Kidney epithelial cell (primary cell): ENCODE measurements at regions not wholly inside any gene's neighbourhood (a gene's known extent, or its start where the extent isn't known, plus 50 kb on each side); places are given as distances from the start of the nearest gene placed in this dataset.
"Not testable (repeated sequence)": the region's sequence is repeated elsewhere in the genome, so short reads cannot be mapped to it uniquely, and the experiment has no call there.

Experiments used
- DNase-seq: peaks from one replicate; pipeline ENCODE4 v3.0.0-alpha.2; 2010; ENCODE audit warnings: low read depth
- H3K27me3 ChIP-seq: 2 replicates; pipeline ENCODE4 v1.6.0; 2011; ENCODE audit warnings: low read length; ENCODE audit not compliant: control insufficient read depth, insufficient read depth
- H3K36me3 ChIP-seq: 2 replicates; pipeline ENCODE4 v1.5.1; 2011; ENCODE audit warnings: low read length; ENCODE audit not compliant: control insufficient read depth, insufficient read depth
- H3K4me3 ChIP-seq: 2 replicates; pipeline ENCODE4 v1.5.1; 2011; ENCODE audit warnings: low read depth, mild to moderate bottlenecking, control low read depth, low read length
- TF ChIP-seq, protein P1 (sequence below): IDR thresholded peaks from 2 replicates; pipeline ENCODE4 v1.5.1; 2011; ENCODE audit warnings: mild to moderate bottlenecking, moderate library complexity, low read length, control low read depth, inconsistent platforms; ENCODE audit not compliant: insufficient read depth, poor library complexity, severe bottlenecking

DNA sequence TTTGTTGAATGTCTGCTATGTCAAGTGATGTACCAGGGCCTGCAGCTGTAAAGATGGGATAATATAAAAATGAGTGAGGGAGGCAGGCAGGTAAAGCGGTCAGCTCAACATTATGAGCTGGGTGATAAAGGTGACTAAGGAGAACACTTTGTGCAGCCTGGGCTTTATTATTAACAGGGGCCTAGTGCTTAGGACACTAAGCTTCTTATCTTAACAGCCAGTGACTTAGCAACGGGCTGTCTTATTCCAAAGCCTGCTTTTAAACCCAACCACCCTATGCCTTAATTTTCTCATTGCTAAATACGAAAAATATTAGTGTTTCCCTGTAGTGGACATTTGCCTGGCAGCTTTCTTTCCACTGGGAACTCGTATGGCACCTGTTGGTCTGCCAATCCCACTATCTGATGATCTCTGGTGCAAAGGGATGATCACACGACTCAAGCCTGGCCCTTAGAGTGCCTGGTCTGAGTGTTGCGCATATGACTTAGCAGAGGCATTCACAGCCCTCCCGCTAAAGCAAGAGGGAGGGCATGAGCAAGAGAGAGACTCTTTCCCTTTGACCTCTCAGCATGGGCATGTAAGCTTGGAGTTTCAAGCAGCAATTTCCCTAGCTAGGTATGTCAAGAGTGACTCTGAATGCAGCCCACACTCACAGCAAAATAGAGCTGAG, 98.6 kb upstream of the PAPPA2 start:
- Histone ChIP-seq H3K4me3 (no peak overlapping the region), H3K27me3 (no peaks in the 10 kb centered on the region), H3K36me3 (no peaks in the 10 kb centered on the region)
- TF ChIP-seq, protein P1, sequence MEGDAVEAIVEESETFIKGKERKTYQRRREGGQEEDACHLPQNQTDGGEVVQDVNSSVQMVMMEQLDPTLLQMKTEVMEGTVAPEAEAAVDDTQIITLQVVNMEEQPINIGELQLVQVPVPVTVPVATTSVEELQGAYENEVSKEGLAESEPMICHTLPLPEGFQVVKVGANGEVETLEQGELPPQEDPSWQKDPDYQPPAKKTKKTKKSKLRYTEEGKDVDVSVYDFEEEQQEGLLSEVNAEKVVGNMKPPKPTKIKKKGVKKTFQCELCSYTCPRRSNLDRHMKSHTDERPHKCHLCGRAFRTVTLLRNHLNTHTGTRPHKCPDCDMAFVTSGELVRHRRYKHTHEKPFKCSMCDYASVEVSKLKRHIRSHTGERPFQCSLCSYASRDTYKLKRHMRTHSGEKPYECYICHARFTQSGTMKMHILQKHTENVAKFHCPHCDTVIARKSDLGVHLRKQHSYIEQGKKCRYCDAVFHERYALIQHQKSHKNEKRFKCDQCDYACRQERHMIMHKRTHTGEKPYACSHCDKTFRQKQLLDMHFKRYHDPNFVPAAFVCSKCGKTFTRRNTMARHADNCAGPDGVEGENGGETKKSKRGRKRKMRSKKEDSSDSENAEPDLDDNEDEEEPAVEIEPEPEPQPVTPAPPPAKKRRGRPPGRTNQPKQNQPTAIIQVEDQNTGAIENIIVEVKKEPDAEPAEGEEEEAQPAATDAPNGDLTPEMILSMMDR: no peak
- no peak for DNase-seq

DNA sequence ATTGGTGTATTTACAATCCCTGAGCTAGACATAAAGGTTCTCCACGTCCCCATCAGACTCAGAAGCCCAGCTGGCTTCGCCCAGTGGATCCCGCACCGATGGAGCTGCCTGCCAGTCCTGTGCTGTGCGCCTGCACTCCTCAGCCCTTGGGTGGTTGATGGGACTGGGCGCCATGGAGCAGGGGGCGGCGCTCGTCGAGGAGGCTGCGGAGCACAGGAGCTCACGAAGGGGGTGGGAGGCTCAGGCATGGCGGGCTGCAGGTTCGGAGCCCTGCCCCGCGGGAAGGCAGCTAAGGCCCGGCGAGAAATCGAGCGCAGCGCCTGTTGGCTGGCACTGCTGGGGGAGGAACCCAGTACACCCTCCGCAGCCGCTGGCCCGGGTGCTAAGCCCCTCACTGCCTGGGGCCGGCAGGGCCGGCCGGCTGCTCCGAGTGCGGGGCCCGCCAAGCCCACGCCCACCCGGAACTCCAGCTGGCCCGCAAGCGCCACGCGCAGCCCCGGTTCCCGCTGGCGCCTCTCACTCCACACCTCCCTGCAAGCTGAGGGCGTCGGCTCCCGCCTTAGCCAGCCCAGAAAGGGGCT, 113.8 kb upstream of the PAPPA2 start:
- not testable (repeated sequence) for H3K36me3 ChIP-seq, DNase-seq, H3K4me3 ChIP-seq, H3K27me3 ChIP-seq

DNA sequence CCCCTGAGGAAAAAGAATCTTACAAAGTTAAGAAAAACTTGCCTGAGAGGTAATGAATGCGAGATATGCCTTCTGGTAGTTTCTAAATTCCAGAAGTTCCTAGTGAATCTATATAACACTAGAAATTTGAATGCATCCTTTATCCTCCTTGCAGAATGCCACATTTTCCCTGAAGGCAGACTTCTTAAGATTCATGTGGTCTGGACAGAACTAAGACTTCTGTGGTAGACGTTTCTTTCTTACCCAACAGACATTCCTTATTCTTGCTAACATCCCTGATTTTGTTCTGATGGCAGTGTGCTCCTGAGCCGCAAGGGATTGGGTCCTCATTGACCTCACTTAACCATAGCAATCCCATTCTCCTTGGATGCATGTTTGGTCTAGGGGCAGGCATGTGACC, 121.3 kb upstream of the PAPPA2 start:
- no peak for DNase-seq
- H3K36me3 ChIP-seq: no peaks in the 10 kb centered on the region
- TF ChIP-seq, protein P1: no peak
- no peak overlapping the region for H3K4me3 ChIP-seq
- no peaks in the 10 kb centered on the region for H3K27me3 ChIP-seq

DNA sequence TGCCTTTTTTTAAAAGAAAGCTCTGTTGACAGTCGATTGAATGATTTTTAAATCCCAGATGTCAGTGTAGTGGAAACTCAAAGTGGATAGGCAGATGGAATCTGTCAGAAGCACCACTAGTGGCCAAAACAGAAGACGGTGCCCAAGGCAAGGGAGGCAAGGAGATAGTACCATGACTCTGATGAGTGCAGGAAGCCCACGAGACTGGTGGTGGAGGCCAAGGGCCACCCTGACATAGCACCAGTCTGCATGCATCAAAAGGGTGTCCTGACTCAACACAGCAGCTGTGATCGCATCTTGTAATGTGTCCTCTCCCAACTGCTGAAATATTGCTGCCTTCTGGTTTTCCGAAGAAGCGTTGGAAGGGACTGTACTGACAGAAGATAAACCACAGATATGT, 124.1 kb upstream of the PAPPA2 start:
- Histone ChIP-seq H3K36me3 (no peaks in the 10 kb centered on the region), H3K27me3 (no peaks in the 10 kb centered on the region), H3K4me3 (no peak overlapping the region)
- no peak for DNase-seq
- TF ChIP-seq, protein P1: no peak

DNA sequence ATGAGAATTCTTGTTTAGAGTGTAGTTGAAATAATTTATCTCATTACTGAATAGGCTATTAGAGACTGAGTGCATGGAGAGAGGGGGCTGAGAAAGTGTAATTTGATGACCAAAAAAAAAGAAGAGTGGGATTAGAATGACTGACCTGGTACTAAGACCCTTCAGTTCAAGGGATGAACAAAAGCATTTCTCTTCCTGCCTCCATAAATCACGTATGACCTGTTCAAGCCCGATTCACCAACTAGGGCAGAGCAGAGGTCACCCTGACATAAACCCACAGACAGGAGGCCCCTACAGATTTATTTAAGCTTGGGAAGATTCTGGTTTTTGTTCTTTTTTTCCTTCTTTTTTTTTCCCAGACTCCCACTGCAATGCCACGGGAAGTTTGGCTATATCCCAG, 123.7 kb upstream of the COP1 start:
- TF ChIP-seq, protein P1: no peak
- no peaks in the 10 kb centered on the region for H3K27me3 ChIP-seq
- DNase-seq: no peak
- H3K4me3 ChIP-seq: no peak overlapping the region
- no peaks in the 10 kb centered on the region for H3K36me3 ChIP-seq

DNA sequence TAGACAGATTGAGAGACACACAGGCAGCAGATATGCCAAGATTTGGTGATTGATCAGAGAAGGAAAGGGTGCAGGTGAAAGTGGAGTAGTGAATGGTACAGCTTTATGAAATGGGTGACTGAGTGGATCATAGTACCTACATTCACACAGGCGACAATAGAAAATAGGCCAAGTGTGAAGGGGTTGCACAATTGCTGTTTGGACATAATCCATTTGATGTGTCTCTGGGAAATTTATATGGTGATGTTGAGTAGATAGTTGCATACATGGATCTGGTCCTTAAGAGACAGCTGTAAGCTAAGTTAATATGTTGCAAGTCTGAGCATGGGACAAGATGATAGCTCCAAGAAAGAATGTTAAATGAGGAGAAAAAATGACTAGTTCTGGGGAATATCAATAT, 118.6 kb upstream of the COP1 start:
- no peak overlapping the region for H3K4me3 ChIP-seq
- no peaks in the 10 kb centered on the region for H3K27me3 ChIP-seq
- DNase-seq: no peak
- no peaks in the 10 kb centered on the region for H3K36me3 ChIP-seq
- TF ChIP-seq, protein P1: no peak
